ENCODE measurements at regions not wholly inside any gene's neighbourhood (a gene's known extent, or its start where the extent isn't known, plus 50 kb on each side); places are given as distances from the start of the nearest gene placed in this dataset.

DNA sequence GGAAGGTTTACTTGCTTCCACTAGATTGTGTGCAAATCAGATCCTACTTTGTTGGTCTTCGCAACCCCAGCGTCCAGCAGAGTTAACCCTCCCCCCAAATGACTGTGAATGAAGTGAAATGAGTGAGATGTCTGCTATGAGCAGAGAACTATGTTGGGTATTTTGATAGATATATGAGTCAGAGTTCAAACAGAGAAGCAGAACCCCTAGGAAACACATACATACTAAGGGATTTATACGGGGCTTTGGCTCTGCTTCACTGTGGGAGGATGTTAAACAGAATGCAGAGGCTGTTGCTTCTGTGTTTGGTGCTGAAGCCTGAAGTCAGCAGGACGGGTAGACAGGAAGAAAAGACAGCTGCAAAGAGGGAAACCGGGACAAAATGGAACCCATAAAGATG, 197.0 kb downstream of the MZT1 start:
- DNase-seq (ENCODE audit: low spot score): no peak

DNA sequence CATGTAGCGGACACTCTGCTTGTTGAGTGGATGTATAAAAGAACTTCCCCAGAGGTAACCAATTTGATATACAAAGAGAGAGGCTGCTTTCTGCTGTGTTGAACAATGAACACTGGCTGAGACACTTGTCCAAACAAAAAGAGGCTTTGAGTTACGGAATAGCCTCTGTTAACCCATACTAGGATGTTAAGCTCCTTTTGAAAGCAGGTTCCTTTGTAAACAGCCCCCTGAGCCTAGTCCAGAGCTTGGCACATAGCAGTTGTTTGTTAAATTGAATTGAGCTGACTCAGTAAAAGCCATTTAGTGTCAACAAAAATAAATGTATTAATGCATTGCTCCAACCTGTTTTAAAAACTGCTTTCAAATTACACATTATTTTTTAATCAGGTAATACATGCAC, 200.1 kb downstream of the MZT1 start:
- no peak for DNase-seq (ENCODE audit: low spot score)

DNA sequence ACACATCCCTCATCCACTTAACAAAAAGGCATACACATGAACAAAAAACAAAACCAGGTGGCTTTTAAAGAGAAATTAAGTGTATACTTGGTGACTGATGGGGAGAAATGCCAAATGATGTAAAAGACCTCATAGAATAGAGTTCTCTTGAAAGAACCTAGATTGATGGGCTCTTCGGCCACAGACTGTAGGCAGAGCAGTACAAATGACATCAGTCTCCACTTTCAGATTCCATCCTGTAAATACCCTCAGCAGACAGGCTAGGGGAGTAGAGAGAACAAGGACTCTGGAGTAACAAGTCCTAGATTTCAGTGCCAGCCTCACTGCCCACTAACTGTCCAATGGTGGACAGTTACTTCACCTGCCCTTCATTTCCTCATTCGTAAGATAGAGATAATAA, 203.8 kb downstream of the MZT1 start:
- DNase-seq (ENCODE audit: low spot score): no peak

DNA sequence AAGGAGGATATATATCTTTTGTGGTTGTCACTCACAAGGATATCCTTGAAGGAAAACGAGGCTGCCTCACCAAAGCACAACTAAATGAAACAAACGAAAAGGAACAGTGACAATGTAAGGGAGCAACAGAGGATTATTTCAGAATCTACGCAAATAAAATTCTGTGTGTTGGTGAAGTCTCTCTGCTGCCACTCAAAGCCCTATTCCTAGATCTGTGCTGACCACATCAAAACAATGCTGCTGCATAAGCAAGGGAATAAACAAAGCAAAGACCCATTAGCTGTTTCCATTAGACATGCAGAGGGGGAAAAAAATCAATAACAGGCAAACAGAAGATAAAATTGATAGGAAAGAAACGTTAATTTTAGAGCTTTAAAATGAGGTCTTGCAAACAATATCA, 204.4 kb downstream of the MZT1 start:
- no peak for DNase-seq (ENCODE audit: low spot score)

DNA sequence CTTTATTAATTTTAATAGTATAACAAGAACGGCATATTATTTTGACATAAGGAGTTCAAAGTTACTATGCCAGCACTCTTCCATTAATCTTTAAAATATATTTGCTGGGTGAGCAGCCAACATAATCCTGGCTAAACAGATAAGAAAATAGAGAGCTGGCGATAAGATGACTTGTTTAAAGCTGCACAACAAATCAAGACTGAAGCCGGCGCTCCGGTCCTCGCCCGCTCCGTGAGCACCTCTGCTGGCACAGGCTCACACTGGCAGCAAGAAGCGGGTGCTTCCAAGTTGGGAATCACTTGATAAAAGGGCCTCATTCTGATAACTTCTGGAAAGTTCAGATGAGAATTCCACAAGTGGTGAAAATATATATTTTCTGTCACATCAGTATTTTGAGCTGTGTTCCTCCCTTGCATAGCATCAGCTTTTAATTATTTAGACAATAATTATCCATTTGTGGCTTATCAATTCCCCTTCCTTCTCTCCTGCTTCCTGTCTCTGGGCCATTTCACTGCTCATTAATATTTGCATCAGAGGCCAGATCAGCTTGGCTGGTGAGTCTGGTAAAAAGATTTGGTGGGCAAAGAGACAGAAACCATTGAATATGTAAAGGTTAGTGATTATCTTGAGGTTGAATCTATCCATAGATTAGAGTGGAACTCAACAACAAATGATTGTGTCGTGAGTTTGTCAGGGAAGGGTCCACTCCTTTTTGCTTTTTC, 205.3 kb downstream of the MZT1 start:
- no peak for DNase-seq (ENCODE audit: low spot score)

DNA sequence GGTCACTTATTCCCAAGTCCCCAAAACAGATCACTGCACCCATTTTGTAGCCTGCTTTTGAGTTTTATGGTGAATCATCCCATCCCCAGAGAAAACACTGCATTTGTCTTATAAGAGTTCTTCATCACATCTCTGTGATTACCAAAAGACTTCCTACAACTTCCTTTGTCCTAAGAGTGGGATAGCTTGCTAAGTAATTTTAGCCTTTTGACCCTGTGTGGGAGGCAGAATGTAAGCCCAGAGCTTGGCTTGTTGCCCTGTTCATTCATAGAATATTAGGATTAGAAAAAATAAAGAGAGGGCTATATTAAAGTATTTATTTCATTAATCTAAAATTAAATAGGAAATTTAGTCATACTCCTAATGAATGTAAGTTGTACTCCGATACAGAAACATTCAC, 213.3 kb downstream of the MZT1 start:
- DNase-seq (ENCODE audit: low spot score): no peak

DNA sequence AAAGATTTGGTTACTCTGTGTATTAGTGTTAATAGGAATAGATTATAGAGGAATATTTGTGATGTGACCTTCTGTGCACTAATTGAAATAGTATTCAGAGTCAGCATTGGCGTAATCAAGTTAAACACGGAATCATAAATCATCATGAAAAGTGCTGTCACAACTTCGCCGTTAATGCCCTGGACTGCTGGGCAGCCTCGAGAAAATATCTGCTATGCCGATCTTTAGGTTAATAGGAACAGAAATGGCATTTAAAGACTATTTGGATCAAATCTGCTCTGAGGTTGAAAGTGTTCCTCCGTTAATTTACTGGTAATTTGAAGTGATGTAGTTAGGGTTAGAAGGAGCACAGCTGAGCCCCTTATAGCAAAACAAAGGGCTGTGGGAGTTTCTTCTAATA, 219.0 kb downstream of the MZT1 start:
- DNase-seq (ENCODE audit: low spot score): no peak

DNA sequence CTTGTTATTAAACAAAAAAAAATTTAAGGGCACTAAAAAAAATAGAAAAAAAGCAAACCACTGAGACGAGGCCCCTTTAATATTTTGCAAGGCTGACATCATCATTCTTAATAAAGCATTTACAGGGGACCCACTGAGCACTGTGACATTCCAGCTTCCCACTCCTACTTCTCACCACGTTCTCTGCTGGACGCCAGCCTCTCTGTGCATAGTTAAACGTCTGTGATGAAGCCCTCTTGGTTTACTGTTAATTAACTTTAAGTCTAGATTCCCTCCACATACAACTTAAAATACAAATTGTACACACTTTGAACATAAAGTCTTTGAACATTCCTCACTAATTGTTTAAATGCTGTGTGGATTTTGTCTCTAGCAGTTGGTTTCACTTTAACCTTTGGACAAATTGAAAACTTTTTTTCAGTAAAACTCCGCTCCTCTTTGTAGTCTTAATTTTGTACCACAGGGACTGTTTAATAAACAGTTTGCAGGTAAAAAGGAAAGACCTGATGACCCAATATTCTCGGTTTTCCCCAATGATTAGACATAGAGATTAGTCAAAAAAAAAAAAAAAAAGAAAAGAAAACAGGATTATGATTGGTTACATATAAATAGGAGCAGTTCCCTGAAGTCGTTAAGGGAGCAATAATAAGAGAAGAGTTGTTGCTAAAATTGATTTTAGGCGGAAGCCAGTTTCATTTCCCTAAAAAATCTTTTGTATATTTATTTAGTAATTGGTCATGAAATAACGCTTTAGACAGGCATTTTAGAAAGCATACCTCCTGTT, 219.8 kb downstream of the MZT1 start:
- DNase-seq (ENCODE audit: low spot score): peak; percentile 12

DNA sequence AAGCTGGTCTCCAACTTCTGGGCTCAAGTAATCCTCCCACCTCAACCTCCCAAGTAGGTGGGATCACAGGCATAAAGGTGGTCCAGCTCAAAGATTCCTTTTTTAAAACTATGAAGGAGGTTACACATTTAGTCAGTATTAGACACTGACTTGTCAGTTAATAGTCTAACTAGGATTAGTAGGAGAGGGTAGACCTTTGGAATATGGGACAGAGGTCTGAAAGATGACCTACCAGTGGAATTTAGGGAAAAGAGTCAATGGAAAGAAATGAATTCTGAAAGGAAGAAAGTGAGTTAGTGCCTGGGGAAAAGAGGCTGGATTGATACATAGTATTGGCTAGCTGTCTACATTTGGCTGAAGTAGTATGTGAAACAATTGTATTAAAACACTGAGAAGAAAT, 220.7 kb downstream of the MZT1 start:
- no peak for DNase-seq (ENCODE audit: low spot score)

DNA sequence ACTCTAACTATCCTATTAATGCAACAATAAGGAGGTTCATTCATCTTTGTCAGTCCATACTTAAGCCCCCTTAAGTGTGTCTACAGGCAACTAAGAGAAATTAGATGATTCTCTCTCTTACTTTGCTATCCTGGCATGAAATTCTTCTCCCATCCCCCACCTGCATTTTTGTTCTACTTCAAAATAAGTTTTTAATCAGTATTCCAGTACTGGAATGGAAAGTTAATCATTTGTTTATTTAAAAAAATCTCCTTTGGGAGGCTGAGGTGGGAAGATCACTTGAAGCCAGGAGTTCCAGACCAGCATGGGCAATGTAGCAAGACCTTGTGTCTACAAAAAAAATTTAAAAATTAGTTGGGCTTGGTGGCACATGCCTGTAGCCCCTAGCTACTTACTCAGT, 222.1 kb downstream of the MZT1 start:
- DNase-seq (ENCODE audit: low spot score): no peak

DNA sequence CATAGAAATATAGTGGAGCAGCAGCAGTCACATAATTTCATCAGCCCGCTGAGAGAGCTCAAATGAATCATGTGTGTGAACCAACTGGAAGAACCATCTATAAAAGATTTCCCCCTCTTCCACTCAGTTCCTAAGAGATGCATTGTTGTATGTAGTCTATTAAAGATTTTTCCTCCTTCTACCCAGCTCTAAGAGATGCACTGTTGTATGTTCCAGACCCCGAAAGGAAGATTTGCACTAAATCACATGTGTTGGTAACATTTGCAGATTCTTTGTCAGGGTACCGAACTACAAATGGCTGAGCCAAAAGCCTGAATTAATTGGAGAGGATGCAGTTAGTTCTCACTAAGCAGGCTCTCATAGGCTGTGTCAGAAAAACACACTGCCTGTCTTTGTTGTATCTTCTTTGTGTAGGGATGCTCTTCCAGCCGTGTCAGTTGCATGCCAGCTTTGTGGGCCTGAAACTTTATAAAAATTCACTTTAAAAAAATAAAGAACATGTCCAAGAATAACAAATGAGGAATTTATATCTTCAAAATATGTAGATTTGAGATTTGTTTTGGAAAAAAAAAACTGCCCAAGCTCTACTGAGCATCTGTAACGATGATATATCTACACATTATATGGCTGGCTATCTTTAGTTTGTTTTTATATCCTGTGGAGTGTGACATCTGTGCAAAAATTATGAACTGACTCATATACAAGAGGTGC, 223.1 kb downstream of the MZT1 start:
- no peak for DNase-seq (ENCODE audit: low spot score)

DNA sequence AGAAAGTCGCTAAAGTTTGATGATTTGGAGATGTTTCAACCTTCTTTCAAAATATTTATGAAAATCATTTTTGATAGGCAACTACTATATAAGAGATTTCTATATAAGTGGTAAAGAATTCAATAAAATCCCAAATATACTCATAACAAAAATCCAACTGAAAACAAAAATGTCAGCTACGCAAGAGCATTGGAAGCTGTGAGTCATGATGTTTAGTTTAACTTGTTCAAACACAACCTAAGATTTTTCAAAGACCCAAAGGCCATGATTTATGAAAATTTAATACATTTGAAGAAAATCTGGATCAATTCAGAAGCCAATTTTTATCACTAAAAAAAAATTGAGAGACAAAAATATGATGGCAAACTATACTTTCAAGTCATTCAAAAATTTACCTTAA, 226.6 kb downstream of the MZT1 start:
- no peak for DNase-seq (ENCODE audit: low spot score)

DNA sequence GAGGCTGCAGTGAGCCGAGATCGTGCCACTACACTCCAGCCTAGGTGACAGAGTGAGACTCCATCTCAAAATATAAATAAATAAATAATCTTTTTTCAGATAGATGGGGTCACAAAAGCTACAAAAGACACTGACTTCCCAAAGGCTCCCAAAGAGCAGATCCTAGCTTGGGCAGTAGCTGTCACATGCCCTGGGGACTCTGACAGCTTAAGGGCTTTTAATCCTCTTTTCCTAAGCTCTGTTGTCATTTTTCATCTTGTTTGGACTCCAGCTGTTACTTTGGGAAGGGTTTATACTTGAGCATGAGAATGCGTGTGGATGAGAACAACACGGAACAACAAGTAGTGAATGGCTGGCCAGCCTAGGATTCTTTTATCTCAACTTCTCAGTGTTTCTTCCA, 231.7 kb downstream of the MZT1 start:
- no peak for DNase-seq (ENCODE audit: low spot score)

DNA sequence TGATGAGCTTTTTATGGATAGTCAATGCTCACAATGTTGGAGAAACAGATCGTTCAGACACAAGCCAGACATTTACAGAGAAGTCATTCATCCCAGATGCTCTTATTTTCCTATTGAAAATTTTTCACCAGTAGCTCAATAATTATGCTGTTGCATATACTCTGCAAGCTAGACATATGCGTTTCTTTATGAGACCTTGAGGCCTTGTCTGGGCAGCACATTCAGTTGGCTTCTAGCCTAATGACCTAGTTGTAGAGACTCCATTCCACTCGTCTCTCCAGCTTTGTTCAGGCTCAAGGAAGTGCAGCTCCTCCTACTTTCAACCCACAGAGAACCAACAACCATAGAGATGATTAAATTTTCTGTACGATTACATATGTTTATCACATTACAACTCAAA, 237.7 kb downstream of the MZT1 start:
- DNase-seq (ENCODE audit: low spot score): no peak

DNA sequence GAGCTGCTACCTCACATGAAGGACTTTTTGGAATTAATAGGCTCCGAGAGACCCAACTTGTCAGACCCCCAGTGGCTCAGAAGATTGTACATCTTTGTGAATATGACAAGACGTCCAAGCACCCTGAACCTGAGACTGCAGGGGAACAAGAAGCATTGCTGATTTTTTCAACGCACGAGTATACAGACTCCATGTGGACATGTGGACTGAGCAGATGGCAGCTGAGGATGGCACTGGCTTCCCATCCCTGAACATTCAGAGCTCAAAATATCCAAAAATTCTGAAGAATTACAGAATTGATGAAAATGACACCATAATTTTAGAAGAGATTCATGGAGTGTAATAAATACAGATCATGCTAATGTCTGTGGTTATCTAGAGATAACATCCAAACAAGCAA, 254.1 kb downstream of the MZT1 start:
- no peak for DNase-seq (ENCODE audit: low spot score)

DNA sequence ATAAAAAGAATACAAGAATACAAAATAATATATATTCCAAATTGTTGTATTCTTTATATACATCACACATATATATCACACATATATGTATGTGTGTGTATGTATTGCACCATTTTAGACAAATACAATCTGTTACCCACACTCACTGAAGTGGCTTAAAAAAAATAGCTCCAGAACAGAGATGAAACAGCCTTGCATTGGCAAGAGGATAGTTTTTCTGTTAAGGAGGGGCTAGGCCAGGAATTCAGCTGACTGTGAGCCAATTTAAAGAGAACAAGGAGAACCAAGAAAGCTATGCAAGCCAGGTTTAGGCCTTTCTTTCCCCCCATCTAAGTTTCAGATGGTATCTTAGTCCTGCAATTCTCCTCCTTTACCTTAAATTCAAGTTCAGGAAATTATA, 257.5 kb downstream of the MZT1 start:
- no peak for DNase-seq (ENCODE audit: low spot score)

DNA sequence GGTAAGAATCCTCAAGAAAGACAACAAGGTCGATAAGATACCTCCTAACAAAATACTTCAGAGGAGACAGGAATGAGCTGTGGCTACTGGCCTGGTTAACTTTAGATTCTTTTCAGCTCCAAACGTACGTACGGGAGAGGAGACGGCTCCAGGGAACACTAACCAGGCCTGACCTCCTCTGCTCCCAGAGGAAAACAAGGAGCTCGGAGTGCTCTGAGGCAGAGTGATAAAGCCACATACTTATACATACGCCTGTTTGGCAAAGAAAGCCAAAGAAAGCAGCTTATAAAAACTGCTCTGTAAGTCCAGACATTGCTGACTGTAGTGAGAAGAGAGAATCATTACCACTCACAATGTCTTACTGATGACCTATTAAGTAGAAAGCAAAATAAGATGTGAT, 263.9 kb downstream of the MZT1 start:
- DNase-seq (ENCODE audit: low spot score): no peak

DNA sequence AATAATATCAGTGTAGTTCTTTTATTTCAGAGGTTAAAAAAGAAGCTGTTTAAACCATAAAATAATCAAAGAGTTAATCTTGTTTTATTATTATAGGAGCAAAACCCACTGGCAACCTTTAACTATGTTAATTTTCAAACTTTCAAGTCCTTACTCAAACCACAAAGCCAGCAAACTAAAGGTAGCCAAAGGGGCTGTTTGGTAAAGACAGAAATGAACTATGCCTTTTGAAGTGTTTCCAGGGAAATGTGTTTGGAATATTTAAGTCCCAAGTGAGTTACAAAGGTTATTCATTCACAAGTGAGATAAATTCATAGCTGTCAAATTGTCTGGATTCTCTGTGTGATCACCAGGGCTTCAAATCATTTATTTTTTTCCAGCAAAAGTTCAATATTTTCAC, 264.7 kb downstream of the MZT1 start:
- no peak for DNase-seq (ENCODE audit: low spot score)

DNA sequence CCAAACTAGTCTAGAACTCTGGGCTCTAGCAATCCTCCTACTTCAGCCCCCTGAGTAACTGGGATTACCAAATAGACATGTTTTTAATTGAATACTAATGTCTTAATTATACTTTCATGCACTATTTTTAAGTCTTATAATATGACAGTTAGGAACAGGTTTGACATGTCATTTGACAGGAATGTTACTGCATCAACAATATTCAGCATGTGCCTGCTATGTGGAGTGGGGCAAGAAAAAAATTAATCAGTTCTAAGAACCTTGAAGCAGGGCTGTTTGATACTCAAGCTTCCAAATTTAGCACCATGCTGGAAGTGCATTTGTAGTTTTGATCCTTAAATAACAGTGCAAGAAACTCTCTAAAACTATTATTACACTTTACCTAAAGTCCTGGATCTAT, 265.3 kb downstream of the MZT1 start:
- no peak for DNase-seq (ENCODE audit: low spot score)

DNA sequence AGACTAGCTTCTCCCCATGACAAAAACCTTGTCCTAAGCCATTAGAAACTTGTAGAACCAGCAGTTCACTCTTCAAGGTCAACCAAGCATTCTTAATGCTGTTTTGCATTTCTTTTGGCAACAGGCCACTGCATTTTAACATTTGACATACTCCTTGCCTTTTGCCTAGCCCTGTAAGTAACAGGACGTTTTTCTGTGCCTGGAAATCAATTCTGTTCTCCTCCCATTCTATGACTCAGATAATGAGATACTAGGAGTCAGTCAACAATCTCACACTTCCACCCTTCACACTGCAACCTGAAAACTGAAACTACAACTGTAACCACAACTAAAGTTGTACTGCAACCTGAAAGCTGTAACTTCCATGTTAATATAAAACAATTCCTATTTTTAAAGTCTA, 268.7 kb downstream of the MZT1 start:
- DNase-seq (ENCODE audit: low spot score): no peak

DNA sequence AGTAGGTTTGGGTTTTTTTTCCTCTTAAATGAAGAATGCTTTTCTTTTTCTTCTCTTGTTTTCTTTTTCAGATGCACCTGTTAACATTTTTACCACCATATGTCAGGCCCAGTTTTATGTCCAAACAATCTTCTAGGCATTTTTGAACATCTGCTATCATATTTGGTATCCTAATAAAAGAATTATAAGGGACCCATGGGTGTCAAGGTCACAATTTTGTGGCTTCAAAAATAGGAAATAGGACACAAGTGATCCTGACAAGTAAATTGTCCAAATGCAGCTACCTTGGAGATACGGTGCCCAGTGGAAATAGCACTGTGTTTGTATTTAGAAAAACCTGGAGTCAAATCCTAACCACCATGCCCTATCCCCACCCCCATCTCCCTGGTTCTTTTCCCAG, 270.3 kb downstream of the MZT1 start:
- DNase-seq (ENCODE audit: low spot score): no peak

DNA sequence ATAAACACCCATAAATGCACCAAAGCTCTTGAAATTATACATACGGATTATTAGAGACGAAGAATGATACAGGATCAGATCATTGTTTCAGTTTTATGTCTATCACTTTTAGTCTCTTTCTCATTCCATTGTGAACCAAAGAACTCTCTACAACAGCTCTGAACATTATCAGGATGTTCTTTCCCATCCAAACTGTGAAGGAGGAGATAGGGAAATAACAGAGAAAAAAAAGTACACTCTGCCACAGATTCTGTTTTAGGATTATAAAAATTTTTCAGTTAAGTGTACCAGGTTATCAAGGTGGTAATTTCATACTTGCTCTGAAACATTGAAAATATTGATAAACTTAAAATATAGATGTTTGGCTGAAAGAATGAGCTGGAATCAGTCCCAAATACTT, 270.9 kb downstream of the MZT1 start:
- DNase-seq (ENCODE audit: low spot score): no peak

DNA sequence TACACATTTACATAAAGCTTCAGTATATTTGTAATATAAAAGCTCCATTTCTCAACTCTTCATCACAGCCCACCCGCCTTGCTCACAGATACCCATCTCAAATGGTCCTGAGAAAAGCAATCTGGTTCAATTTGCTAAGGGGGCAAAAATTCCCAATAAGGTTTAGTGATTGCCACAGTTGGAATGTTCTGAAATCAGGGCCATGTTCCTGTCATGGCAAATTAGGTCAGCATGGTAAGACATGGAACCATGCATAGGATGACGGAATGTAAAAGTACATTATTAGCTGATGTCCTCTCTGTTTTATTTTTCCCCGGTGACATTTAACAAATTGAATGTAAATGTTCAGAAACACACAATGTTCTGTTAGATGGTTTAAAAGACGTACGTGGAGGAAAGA, 274.3 kb downstream of the MZT1 start:
- no peak for DNase-seq (ENCODE audit: low spot score)
